Prostate gland (tissue), 2 donors: ENCODE measurements at regions not wholly inside any gene's neighbourhood (a gene's known extent, or its start where the extent isn't known, plus 50 kb on each side); places are given as distances from the start of the nearest gene placed in this dataset.
A peak's percentile ranks its signal among the peaks of the same experiment; 100 is the strongest.

Source experiments
- DNase-seq: peaks from one replicate; pipeline ENCODE4 v3.0.0-alpha.2; 2019; ENCODE audit warnings: low spot score
- H3K27ac ChIP-seq, 2 donors: fragments of 200-600 bp; sonication (generic); 2 replicates each; pipeline ENCODE4 v1.5.1; 2017 to 2019
- H3K27me3 ChIP-seq: fragments of 200-600 bp; sonication (generic); replicated peaks from 2 replicates; pipeline ENCODE4 v1.5.1; 2019; ENCODE audit not compliant: insufficient read depth
- H3K36me3 ChIP-seq, 2 donors: fragments of 200-600 bp; sonication (generic); 1 replicate in 1 of 2; 2 replicates in 1 of 2; pipeline versions ENCODE4 v1.5.1 to v1.8.1; 2017 to 2019
- H3K4me1 ChIP-seq: fragments of 200-600 bp; sonication (generic); replicated peaks from 2 replicates; pipeline ENCODE4 v1.5.1; 2019
- H3K4me3 ChIP-seq, 2 donors: fragments of 200-600 bp; sonication (generic); 2 replicates each; pipeline ENCODE4 v1.5.1; 2017 to 2019
- H3K9me3 ChIP-seq: fragments of 200-600 bp; sonication (generic); 2 replicates; pipeline ENCODE4 v1.5.1; 2017
- POLR2A ChIP-seq: fragments of 450-650 bp; IDR thresholded peaks from one replicate; pipeline ENCODE4 v1.6.1; 2016; ENCODE audit warnings: antibody characterized with exemption, mild to moderate bottlenecking
- POLR2AphosphoS5 ChIP-seq: sonication (generic); formaldehyde crosslinking; IDR thresholded peaks from one replicate; pipeline ENCODE4 v1.6.1; 2017; ENCODE audit warnings: antibody characterized with exemption
- WGBS: methylation state at CpG from one replicate; pipeline ENCODE4 v1.1.5; 2018; 5-methylcytosine and 5-hydroxymethylcytosine counted together
- intact Hi-C: fragments of 100-400 bp; cut with DNase I; formaldehyde crosslinking; loops from one replicate; pipeline ENCODE4 v1.14.2; 2022
- TF ChIP-seq, protein P1 (sequence below), 4 experiments: fragments of 200-600 bp in 2 of 4; fragments of 450-650 bp in 2 of 4; sonication (generic) in 2 of 4; IDR thresholded peaks; 1 replicate in 3 of 4; 2 replicates in 1 of 4; pipeline ENCODE4 v1.5.1; 2016 to 2019; ENCODE audit warnings: antibody characterized with exemption in 4 of 4, mild to moderate bottlenecking in 2 of 4, moderate library complexity in 2 of 4

DNA sequence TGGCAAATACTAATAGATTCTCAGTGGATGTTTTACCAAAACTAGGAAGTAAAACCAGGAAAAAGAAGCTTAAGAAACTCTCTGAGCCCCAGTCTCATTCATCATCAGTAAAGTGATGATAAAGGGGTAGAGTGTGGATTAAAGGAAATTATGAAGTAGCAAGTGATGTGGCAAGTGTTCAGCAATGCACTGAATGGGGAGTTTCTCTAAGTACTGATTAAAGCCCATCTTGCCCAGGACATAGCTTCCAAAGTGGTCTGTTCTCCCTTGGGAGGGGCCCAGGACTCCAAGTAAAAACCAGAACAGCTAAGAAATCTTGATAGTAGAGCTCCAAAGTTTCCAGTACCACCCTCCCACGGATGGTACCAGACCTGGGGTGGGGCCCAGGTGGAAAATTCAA, 137.3 kb downstream of the WNT5A start:
- DNase-seq, result no peak
- Histone ChIP-seq H3K4me1 (no peaks in the 10 kb centered on the region), H3K36me3 (no peaks in the 10 kb centered on the region), H3K27ac (no peak overlapping the region), H3K27me3 (no peaks in the 10 kb centered on the region), H3K4me3 (no peak overlapping the region), H3K9me3 (no peaks in the 10 kb centered on the region)
- WGBS, result 22% methylated on average over 1 of the region's 1 CpG
- TF ChIP-seq, protein P1, sequence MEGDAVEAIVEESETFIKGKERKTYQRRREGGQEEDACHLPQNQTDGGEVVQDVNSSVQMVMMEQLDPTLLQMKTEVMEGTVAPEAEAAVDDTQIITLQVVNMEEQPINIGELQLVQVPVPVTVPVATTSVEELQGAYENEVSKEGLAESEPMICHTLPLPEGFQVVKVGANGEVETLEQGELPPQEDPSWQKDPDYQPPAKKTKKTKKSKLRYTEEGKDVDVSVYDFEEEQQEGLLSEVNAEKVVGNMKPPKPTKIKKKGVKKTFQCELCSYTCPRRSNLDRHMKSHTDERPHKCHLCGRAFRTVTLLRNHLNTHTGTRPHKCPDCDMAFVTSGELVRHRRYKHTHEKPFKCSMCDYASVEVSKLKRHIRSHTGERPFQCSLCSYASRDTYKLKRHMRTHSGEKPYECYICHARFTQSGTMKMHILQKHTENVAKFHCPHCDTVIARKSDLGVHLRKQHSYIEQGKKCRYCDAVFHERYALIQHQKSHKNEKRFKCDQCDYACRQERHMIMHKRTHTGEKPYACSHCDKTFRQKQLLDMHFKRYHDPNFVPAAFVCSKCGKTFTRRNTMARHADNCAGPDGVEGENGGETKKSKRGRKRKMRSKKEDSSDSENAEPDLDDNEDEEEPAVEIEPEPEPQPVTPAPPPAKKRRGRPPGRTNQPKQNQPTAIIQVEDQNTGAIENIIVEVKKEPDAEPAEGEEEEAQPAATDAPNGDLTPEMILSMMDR (IDR thresholded peaks at IDR 0.05), result no peak
- TF ChIP-seq POLR2AphosphoS5 (no peak), POLR2A (no peak)
- intact Hi-C loops, result no loop called here

DNA sequence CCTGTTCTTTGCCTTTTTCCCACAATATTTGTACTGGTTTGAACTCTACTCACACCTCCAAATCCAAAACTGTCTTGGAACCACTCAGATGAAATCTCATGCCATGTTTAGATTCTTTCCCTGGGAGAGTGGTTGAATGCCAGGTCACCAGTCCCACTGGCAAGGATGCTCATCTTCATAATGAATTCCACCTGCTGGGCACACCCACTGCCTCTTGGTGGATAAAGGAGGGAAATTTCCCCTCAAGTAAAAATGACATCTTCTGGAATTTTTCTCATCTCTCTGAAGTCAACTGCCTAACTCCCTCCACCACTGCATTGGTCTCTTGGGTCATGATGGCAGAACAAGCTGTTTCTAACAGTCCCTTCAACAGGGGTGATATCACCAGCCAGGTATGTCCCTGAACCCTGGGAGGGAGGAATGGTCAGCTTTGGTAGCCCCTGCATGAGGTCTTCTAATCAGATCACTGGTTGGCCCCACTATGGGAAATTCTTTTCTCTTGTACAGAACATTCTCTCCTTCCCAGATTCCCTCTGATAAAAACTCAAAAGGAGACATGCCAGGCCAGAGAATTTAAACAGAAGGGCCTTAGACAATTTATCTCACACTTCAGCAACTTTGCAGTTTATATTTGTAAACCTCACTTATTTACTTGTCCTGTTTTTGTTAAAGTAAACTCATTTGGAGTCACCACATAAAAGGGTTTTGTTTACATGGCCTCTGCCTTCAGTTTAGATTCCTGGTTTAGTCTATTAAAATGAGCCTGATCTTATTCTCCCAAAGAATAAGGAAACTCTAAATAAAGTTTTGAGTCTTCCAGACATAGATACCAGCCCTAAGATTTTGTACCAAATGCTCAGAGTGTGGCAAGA, 143.4 kb downstream of the WNT5A start:
- H3K27ac ChIP-seq, result no peak overlapping the region

DNA sequence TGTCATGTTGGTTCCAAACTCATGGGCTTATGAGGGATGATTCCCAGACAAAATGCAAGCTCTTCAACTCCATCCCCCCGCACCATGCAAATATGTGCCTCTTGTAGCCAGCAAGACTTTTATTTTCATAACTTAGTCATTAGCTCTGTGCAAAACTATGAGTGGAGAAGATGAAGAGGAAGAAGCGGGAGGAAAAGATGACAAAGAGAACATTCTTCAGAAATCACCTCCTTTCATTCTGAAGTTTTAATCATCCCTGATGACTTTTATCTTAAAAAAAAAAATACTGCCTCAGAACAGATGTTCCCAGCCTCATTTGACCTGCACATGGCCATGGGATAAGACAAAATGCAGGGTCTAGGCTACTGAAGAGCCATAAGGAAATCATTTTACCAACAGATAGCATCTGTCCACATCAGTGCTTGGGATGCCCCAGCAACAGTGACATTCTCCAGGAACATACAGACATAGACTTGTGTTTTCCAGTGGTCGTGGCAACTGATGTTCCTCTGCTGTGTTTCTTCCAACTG, 145.5 kb downstream of the WNT5A start:
- no peaks in the 10 kb centered on the region for H3K9me3 ChIP-seq
- H3K27ac ChIP-seq, result no peak overlapping the region
- DNase-seq, result no peak
- H3K27me3 ChIP-seq, result no peaks in the 10 kb centered on the region
- H3K36me3 ChIP-seq, result no peaks in the 10 kb centered on the region
- 78% methylated on average over 3 of the region's 3 CpGs for WGBS
- intact Hi-C loops, result no loop called here
- no peaks in the 10 kb centered on the region for H3K4me1 ChIP-seq
- TF ChIP-seq POLR2AphosphoS5 (no peak), POLR2A (no peak)
- TF ChIP-seq, protein P1 (IDR thresholded peaks at IDR 0.05), result no peak
- H3K4me3 ChIP-seq, result no peak overlapping the region

More for the DNA sequence above, 143.4 kb downstream of the WNT5A start:
- H3K36me3 ChIP-seq, result no peaks in the 10 kb centered on the region
- H3K9me3 ChIP-seq, result no peaks in the 10 kb centered on the region
- TF ChIP-seq POLR2A (no peak), POLR2AphosphoS5 (peak; percentile 19)
- no peak overlapping the region for H3K4me3 ChIP-seq
- intact Hi-C loops, result no loop called here
- no peak for DNase-seq
- no peaks in the 10 kb centered on the region for H3K4me1 ChIP-seq
- no peaks in the 10 kb centered on the region for H3K27me3 ChIP-seq

DNA sequence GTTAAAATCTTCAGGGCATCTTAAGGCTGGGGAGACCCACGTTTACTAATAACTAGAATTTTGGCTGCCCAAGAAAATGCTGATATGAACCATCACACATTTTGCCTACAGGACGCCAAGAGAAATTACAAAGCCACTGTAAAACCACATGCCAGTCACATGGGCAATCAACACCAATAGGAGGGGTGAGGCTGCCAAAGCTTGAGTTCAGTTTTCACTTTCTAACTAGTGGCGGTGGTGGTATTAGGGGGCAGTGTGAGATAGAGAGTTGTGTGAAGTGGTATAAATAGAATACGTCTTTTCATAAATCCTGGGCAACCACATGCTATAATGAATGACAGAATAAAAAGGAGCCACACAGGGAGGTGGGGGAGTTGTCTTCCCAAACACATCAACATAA, 147.3 kb downstream of the WNT5A start:
- no peak for TF ChIP-seq POLR2AphosphoS5
- TF ChIP-seq POLR2A, result no peak
- TF ChIP-seq, protein P1 (IDR thresholded peaks at IDR 0.05), result no peak
- WGBS, result 83% methylated on average over 4 of the region's 4 CpGs
- Histone ChIP-seq H3K4me3 (no peak overlapping the region), H3K36me3 (no peaks in the 10 kb centered on the region), H3K27me3 (no peaks in the 10 kb centered on the region), H3K9me3 (no peaks in the 10 kb centered on the region), H3K4me1 (no peaks in the 10 kb centered on the region), H3K27ac (no peak overlapping the region)
- DNase-seq, result no peak
- intact Hi-C loops, result no loop called here

DNA sequence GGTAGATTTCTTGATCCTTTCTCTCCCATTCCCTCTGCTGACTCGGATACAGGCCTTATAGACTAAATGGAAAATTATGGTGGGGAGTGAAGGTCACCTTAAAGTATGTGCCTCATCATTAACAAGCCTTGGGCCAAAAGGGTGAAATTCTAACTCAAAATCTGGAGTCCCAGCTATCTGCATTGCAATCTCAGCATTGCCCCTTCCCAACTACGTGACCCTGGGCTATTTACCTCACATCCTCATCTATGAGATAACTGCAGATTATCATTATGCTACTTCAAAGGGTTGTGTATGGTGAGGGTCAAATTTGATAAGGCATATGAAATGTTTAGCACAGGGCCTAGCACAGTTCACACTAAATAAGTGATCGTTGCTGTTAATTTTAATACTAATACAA, 147.7 kb downstream of the WNT5A start:
- H3K27ac ChIP-seq, result no peak overlapping the region
- 88% methylated on average over 3 of the region's 3 CpGs for WGBS
- DNase-seq, result no peak
- no peaks in the 10 kb centered on the region for H3K9me3 ChIP-seq
- no peaks in the 10 kb centered on the region for H3K27me3 ChIP-seq
- no peaks in the 10 kb centered on the region for H3K4me1 ChIP-seq
- intact Hi-C loops, result no loop called here
- H3K4me3 ChIP-seq, result no peak overlapping the region
- TF ChIP-seq POLR2AphosphoS5 (no peak), POLR2A (no peak)
- TF ChIP-seq, protein P1 (IDR thresholded peaks at IDR 0.05), result no peak
- H3K36me3 ChIP-seq, result no peaks in the 10 kb centered on the region
